HepG2 (cell line): ENCODE measurements at regions not wholly inside any gene's neighbourhood (a gene's known extent, or its start where the extent isn't known, plus 50 kb on each side); places are given as distances from the start of the nearest gene placed in this dataset.

Experiments
- ARNTL ChIP-seq: sonication (generic); formaldehyde crosslinking; IDR thresholded peaks from 2 replicates; pipeline ENCODE4 v1.4.0; 2020; ENCODE audit warnings: mild to moderate bottlenecking, missing genetic modification reagents
- CEBPG ChIP-seq: IDR thresholded peaks from 2 replicates; pipeline ENCODE4 v1.6.1; 2016
- GLMP ChIP-seq: sonication (generic); formaldehyde crosslinking; IDR thresholded peaks from 2 replicates; pipeline ENCODE4 v1.9.0; 2021; ENCODE audit warnings: missing genetic modification reagents, mild to moderate bottlenecking, borderline replicate concordance
- GTF3A ChIP-seq: sonication (generic); formaldehyde crosslinking; conservative IDR thresholded peaks from 2 replicates; pipeline ENCODE4 v1.4.0; 2020; ENCODE audit warnings: mild to moderate bottlenecking, missing genetic modification reagents
- HNF4A ChIP-seq: sonication (generic); formaldehyde crosslinking; IDR thresholded peaks from 2 replicates; pipeline ENCODE4 v1.4.0; 2020; ENCODE audit warnings: missing genetic modification reagents
- HNRNPL ChIP-seq: fragments of 200-400 bp; formaldehyde crosslinking; IDR thresholded peaks from 2 replicates; pipeline ENCODE4 v1.6.1; 2017; ENCODE audit warnings: mild to moderate bottlenecking, low read depth, low read length
- HOXD1 ChIP-seq: sonication (generic); formaldehyde crosslinking; IDR thresholded peaks from 2 replicates; pipeline ENCODE4 v1.5.0; 2020; ENCODE audit warnings: missing genetic modification reagents
- RARA ChIP-seq: IDR thresholded peaks from 2 replicates; pipeline ENCODE4 v1.6.1; 2016; ENCODE audit warnings: missing genetic modification reagents, missing compliant biosample characterization
- RFX3 ChIP-seq: IDR thresholded peaks from 2 replicates; pipeline ENCODE4 v1.6.1; 2016; ENCODE audit warnings: missing biosample characterization, missing genetic modification reagents
- SKI ChIP-seq: fragments of 450-650 bp; IDR thresholded peaks from one replicate; pipeline ENCODE4 v1.6.1; 2018; ENCODE audit warnings: mild to moderate bottlenecking; ENCODE audit not compliant: partially characterized antibody
- SNRNP70 ChIP-seq: fragments of 200-400 bp; formaldehyde crosslinking; IDR thresholded peaks from 2 replicates; pipeline ENCODE4 v1.6.1; 2017; ENCODE audit warnings: mild to moderate bottlenecking, low read depth, low read length, moderate library complexity
- SP2 ChIP-seq: sonication (generic); formaldehyde crosslinking; IDR thresholded peaks from 2 replicates; pipeline ENCODE4 v1.5.1; 2020; ENCODE audit warnings: mild to moderate bottlenecking, missing genetic modification reagents
- ZBED4 ChIP-seq: sonication (generic); formaldehyde crosslinking; IDR thresholded peaks from 2 replicates; pipeline ENCODE4 v1.4.0; 2020; ENCODE audit warnings: missing genetic modification reagents, borderline replicate concordance
- ZBTB26 ChIP-seq: IDR thresholded peaks from 2 replicates; pipeline ENCODE4 v1.6.1; 2016; ENCODE audit warnings: missing compliant biosample characterization, missing genetic modification reagents, borderline replicate concordance
- ZNF34 ChIP-seq: sonication (generic); formaldehyde crosslinking; IDR thresholded peaks from 2 replicates; pipeline ENCODE4 v1.4.0; 2020; ENCODE audit warnings: mild to moderate bottlenecking, missing genetic modification reagents, borderline replicate concordance
- ZNF350 ChIP-seq: sonication (generic); formaldehyde crosslinking; IDR thresholded peaks from 2 replicates; pipeline ENCODE4 v1.4.0; 2020; ENCODE audit warnings: mild to moderate bottlenecking, low read depth, missing genetic modification reagents, borderline replicate concordance
- ZNF383 ChIP-seq: sonication (generic); formaldehyde crosslinking; IDR thresholded peaks from 2 replicates; pipeline ENCODE4 v1.4.0; 2020; ENCODE audit warnings: missing genetic modification reagents, mild to moderate bottlenecking, borderline replicate concordance
- ZSCAN20 ChIP-seq: sonication (generic); formaldehyde crosslinking; IDR thresholded peaks from 2 replicates; pipeline ENCODE4 v1.4.0; 2020; ENCODE audit warnings: missing genetic modification reagents, mild to moderate bottlenecking, borderline replicate concordance
- TF ChIP-seq, protein P1 (sequence below): sonication (generic); formaldehyde crosslinking; IDR thresholded peaks from 2 replicates; pipeline ENCODE4 v1.5.1; 2020; ENCODE audit warnings: mild to moderate bottlenecking, missing genetic modification reagents, moderate library complexity
- TF ChIP-seq, protein P2 (sequence below): IDR thresholded peaks from 2 replicates; pipeline ENCODE4 v1.6.1; 2016; ENCODE audit warnings: low read depth, borderline replicate concordance

- TF ChIP-seq GLMP (CRISPR knock-in tag) (no peak), ZNF350 (no peak), HNF4A (peak; percentile 27; the same call in 1 of the 2 replicates), ZNF383 (CRISPR knock-in tag) (no peak), RFX3 (CRISPR knock-in tag) (no peak), CEBPG (peak; percentile 58), ZBED4 (0 out of 2 replicates have a peak, but pooled peaks have one; percentile 23), HOXD1 (no peak), SKI (peak; percentile 40), SNRNP70 (no peak), SP2 (no peak), ZSCAN20 (CRISPR knock-in tag) (no peak), HNRNPL (0 out of 2 replicates have a peak, but pooled peaks have one; percentile 26), ARNTL (peak; percentile 68; the same call in 1 of the 2 replicates), ZBTB26 (no peak), GTF3A (CRISPR knock-in tag) (no peak), ZNF34 (CRISPR knock-in tag) (no peak), RARA (CRISPR knock-in tag) (peak; percentile 78)
- TF ChIP-seq, protein P1, sequence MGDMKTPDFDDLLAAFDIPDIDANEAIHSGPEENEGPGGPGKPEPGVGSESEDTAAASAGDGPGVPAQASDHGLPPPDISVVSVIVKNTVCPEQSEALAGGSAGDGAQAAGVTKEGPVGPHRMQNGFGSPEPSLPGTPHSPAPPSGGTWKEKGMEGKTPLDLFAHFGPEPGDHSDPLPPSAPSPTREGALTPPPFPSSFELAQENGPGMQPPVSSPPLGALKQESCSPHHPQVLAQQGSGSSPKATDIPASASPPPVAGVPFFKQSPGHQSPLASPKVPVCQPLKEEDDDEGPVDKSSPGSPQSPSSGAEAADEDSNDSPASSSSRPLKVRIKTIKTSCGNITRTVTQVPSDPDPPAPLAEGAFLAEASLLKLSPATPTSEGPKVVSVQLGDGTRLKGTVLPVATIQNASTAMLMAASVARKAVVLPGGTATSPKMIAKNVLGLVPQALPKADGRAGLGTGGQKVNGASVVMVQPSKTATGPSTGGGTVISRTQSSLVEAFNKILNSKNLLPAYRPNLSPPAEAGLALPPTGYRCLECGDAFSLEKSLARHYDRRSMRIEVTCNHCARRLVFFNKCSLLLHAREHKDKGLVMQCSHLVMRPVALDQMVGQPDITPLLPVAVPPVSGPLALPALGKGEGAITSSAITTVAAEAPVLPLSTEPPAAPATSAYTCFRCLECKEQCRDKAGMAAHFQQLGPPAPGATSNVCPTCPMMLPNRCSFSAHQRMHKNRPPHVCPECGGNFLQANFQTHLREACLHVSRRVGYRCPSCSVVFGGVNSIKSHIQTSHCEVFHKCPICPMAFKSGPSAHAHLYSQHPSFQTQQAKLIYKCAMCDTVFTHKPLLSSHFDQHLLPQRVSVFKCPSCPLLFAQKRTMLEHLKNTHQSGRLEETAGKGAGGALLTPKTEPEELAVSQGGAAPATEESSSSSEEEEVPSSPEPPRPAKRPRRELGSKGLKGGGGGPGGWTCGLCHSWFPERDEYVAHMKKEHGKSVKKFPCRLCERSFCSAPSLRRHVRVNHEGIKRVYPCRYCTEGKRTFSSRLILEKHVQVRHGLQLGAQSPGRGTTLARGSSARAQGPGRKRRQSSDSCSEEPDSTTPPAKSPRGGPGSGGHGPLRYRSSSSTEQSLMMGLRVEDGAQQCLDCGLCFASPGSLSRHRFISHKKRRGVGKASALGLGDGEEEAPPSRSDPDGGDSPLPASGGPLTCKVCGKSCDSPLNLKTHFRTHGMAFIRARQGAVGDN (CRISPR knock-in tag), result peak; percentile 78
- TF ChIP-seq, protein P2, sequence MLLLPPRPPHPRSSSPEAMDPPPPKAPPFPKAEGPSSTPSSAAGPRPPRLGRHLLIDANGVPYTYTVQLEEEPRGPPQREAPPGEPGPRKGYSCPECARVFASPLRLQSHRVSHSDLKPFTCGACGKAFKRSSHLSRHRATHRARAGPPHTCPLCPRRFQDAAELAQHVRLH (CRISPR knock-in tag), result no peak
Measured at GRCh38 chr14:100659345-100660001, 67.2 kb upstream of the DLK1 start (continued).
